Thyroid gland (tissue), 4 donors: ENCODE measurements at regions not wholly inside any gene's neighbourhood (a gene's known extent, or its start where the extent isn't known, plus 50 kb on each side); places are given as distances from the start of the nearest gene placed in this dataset.

Experiments
- DNase-seq, 2 donors: peaks; one replicate each; pipeline ENCODE4 v3.0.0-alpha.2; 2019
- H3K27ac ChIP-seq, 3 donors: fragments of 200-600 bp; sonication (generic); 1 replicate in 2 of 3; 2 replicates in 1 of 3; pipeline ENCODE4 v1.5.1; 2016 to 2019; ENCODE audit warnings: mild to moderate bottlenecking in 1 of 3, moderate library complexity in 1 of 3
- H3K27me3 ChIP-seq: fragments of 200-600 bp; sonication (generic); one replicate; pipeline ENCODE4 v1.5.1; 2019
- H3K36me3 ChIP-seq, 2 donors: fragments of 200-600 bp; sonication (generic); one replicate each; pipeline ENCODE4 v1.5.1; 2016 to 2019
- H3K4me1 ChIP-seq, 2 donors: fragments of 200-600 bp; sonication (generic); one replicate each; pipeline ENCODE4 v1.5.1; 2017 to 2019
- H3K4me3 ChIP-seq, 3 donors: fragments of 200-600 bp; sonication (generic); replicated peaks in 1 of 3; 1 replicate in 2 of 3; 2 replicates in 1 of 3; pipeline ENCODE4 v1.5.1; 2016; ENCODE audit warnings: mild to moderate bottlenecking in 1 of 3
- H3K9me3 ChIP-seq: fragments of 200-600 bp; sonication (generic); one replicate; pipeline ENCODE4 v1.5.1; 2017
- CTCF ChIP-seq, 6 experiments: fragments of 200-600 bp in 3 of 6; fragments of 450-650 bp in 3 of 6; sonication (generic) in 3 of 6; IDR thresholded peaks; one replicate each; pipeline ENCODE4 v1.5.1; 2016 to 2019; ENCODE audit warnings: antibody characterized with exemption in 6 of 6, mild to moderate bottlenecking in 2 of 6, inconsistent platforms in 1 of 6, moderate library complexity in 1 of 6
- POLR2A ChIP-seq, 2 donors: fragments of 450-650 bp; IDR thresholded peaks; one replicate each; pipeline ENCODE4 v1.6.1; 2017; ENCODE audit warnings: antibody characterized with exemption in 2 of 2, mild to moderate bottlenecking in 2 of 2, moderate library complexity in 1 of 2
- WGBS, 2 donors: methylation state at CpG; one replicate each; pipeline ENCODE4 v1.1.5; 2017; 5-methylcytosine and 5-hydroxymethylcytosine counted together
- intact Hi-C: fragments of 100-400 bp; cut with DNase I; formaldehyde crosslinking; loops from one replicate; pipeline ENCODE4 v1.15.1; 2023

- DNase-seq = no peak
- TF ChIP-seq CTCF (IDR thresholded peaks at IDR 0.05) (no peak), POLR2A (IDR thresholded peaks at IDR 0.05) (no peak)
- WGBS, 2 donors = 82 to 86% methylated on average over 4 of the region's 4 CpGs
These were observed 579.4 kb downstream of the TAF11L14 start for GRCh38 chr5:18213666-18214065.

GRCh38 chr5:18216016-18216415, 581.8 kb downstream of the TAF11L14 start:
- TF ChIP-seq CTCF (IDR thresholded peaks at IDR 0.05) (no peak), POLR2A (IDR thresholded peaks at IDR 0.05) (no peak)
- no peak for DNase-seq
- H3K4me1 ChIP-seq = no peaks in the 10 kb centered on the region
- no peaks in the 10 kb centered on the region for H3K36me3 ChIP-seq
- no peaks in the 10 kb centered on the region for H3K9me3 ChIP-seq
- 49 to 55% methylated on average over 1 of the region's 1 CpG for WGBS, 2 donors
- intact Hi-C loops = no loop called here
- no peaks in the 10 kb centered on the region for H3K27me3 ChIP-seq
- H3K27ac ChIP-seq = no peak overlapping the region
- H3K4me3 ChIP-seq = no peak overlapping the region

More at GRCh38 chr5:18213666-18214065, 579.4 kb downstream of the TAF11L14 start:
- Histone ChIP-seq H3K36me3 (no peaks in the 10 kb centered on the region), H3K27me3 (no peaks in the 10 kb centered on the region), H3K4me3 (no peak overlapping the region), H3K4me1 (no peaks in the 10 kb centered on the region), H3K9me3 (no peaks in the 10 kb centered on the region), H3K27ac (no peak overlapping the region)
- intact Hi-C loops = no loop called here

- H3K4me3 ChIP-seq = no peak overlapping the region
- no peaks in the 10 kb centered on the region for H3K4me1 ChIP-seq
- H3K27me3 ChIP-seq = no peaks in the 10 kb centered on the region
- no peaks in the 10 kb centered on the region for H3K9me3 ChIP-seq
- no peak overlapping the region for H3K27ac ChIP-seq
- no peak for DNase-seq
- intact Hi-C loops = no loop called here
- 76 to 89% methylated on average over 3 of the region's 3 CpGs for WGBS, 2 donors
- H3K36me3 ChIP-seq = no peaks in the 10 kb centered on the region
- TF ChIP-seq CTCF (IDR thresholded peaks at IDR 0.05) (no peak), POLR2A (IDR thresholded peaks at IDR 0.05) (no peak)
These were observed 582.5 kb downstream of the TAF11L14 start for GRCh38 chr5:18216729-18217128.

GRCh38 chr5:18219241-18219640, 585.0 kb downstream of the TAF11L14 start:
- TF ChIP-seq CTCF (IDR thresholded peaks at IDR 0.05) = no peak
- TF ChIP-seq POLR2A (IDR thresholded peaks at IDR 0.05) = no peak
- DNase-seq = no peak
- Histone ChIP-seq H3K4me1 (no peaks in the 10 kb centered on the region), H3K27ac (no peak overlapping the region), H3K27me3 (no peaks in the 10 kb centered on the region), H3K9me3 (no peaks in the 10 kb centered on the region), H3K36me3 (no peaks in the 10 kb centered on the region), H3K4me3 (no peak overlapping the region)
- 95 to 96% methylated on average over 1 of the region's 1 CpG for WGBS, 2 donors
- intact Hi-C loops = no loop called here

GRCh38 chr5:18220631-18221030, 586.4 kb downstream of the TAF11L14 start:
- H3K4me3 ChIP-seq = no peak overlapping the region
- TF ChIP-seq POLR2A (IDR thresholded peaks at IDR 0.05) (no peak), CTCF (IDR thresholded peaks at IDR 0.05) (no peak)
- H3K9me3 ChIP-seq = no peaks in the 10 kb centered on the region
- no peak overlapping the region for H3K27ac ChIP-seq
- H3K27me3 ChIP-seq = no peaks in the 10 kb centered on the region
- 81 to 87% methylated on average over 1 of the region's 1 CpG for WGBS, 2 donors
- DNase-seq = no peak
- intact Hi-C loops = no loop called here
- H3K4me1 ChIP-seq = no peaks in the 10 kb centered on the region
- no peaks in the 10 kb centered on the region for H3K36me3 ChIP-seq
